Spinal cord (tissue), 9 donors: ENCODE measurements at regions not wholly inside any gene's neighbourhood (a gene's known extent, or its start where the extent isn't known, plus 50 kb on each side); places are given as distances from the start of the nearest gene placed in this dataset.

ENCODE experiments used
- DNase-seq, 6 donors: peaks; one replicate each; pipeline versions ENCODE4 v3.0.0 to v3.0.0-alpha.2; 2013 to 2015; ENCODE audit warnings: low spot score in 6 of 6, low read depth in 4 of 6
- H3K27ac ChIP-seq: one replicate; pipeline ENCODE4 v1.5.1; 2013; ENCODE audit warnings: low read depth, low read length, control low read depth
- H3K27me3 ChIP-seq: one replicate; pipeline ENCODE4 v1.6.1; 2013; ENCODE audit warnings: low read length; ENCODE audit not compliant: control insufficient read depth, insufficient read depth
- H3K36me3 ChIP-seq: one replicate; pipeline ENCODE4 v1.6.1; 2013; ENCODE audit warnings: low read length; ENCODE audit not compliant: control insufficient read depth, insufficient read depth
- H3K4me1 ChIP-seq: one replicate; pipeline ENCODE4 v1.6.1; 2013; ENCODE audit warnings: low read length; ENCODE audit not compliant: control insufficient read depth, insufficient read depth
- H3K4me3 ChIP-seq: one replicate; pipeline ENCODE4 v1.5.1; 2013; ENCODE audit warnings: low read depth, low read length, control low read depth
- H3K9me3 ChIP-seq: one replicate; pipeline ENCODE4 v1.6.1; 2013; ENCODE audit warnings: low read length; ENCODE audit not compliant: control insufficient read depth, insufficient read depth
- WGBS: methylation state at CpG from one replicate; pipeline ENCODE4 v1.1.5; 2013; ENCODE audit warnings: missing lambda C conversion rate; ENCODE audit not compliant: insufficient coverage; 5-methylcytosine and 5-hydroxymethylcytosine counted together
- donor health status: healthy.

GRCh38 chr3:28745436-28745835, 396.8 kb upstream of the AZI2 start:
- no peak for DNase-seq
- Histone ChIP-seq H3K4me3 (no peak overlapping the region), H3K27ac (no peak overlapping the region), H3K9me3 (peaks cover 2% of the 10 kb centered on the region), H3K27me3 (no peaks in the 10 kb centered on the region), H3K36me3 (no peaks in the 10 kb centered on the region), H3K4me1 (no peaks in the 10 kb centered on the region)
- no CpG with 5 or more reads among the region's 4 CpGs for WGBS

- Histone ChIP-seq H3K27me3 (no peaks in the 10 kb centered on the region), H3K4me1 (no peaks in the 10 kb centered on the region), H3K27ac (no peak overlapping the region), H3K36me3 (no peaks in the 10 kb centered on the region), H3K9me3 (peaks cover 7% of the 10 kb centered on the region), H3K4me3 (no peak overlapping the region)
- WGBS, result 90% methylated on average over 2 of the region's 6 CpGs
- peak in 2 of 6 donors; percentile 45 to 63 for DNase-seq
Observed at GRCh38 chr3:28745916-28746617, 397.4 kb upstream of the AZI2 start.

GRCh38 chr3:28746990-28747389, 398.4 kb upstream of the AZI2 start:
- Histone ChIP-seq H3K36me3 (no peaks in the 10 kb centered on the region), H3K27me3 (no peaks in the 10 kb centered on the region), H3K4me3 (no peak overlapping the region), H3K4me1 (no peaks in the 10 kb centered on the region), H3K9me3 (peaks cover 9% of the 10 kb centered on the region), H3K27ac (no peak overlapping the region)
- DNase-seq, result no peak
- 91% methylated on average over 1 of the region's 2 CpGs for WGBS

- Histone ChIP-seq H3K27me3 (no peaks in the 10 kb centered on the region), H3K9me3 (peaks cover 9% of the 10 kb centered on the region), H3K4me1 (no peaks in the 10 kb centered on the region), H3K4me3 (no peak overlapping the region), H3K27ac (no peak overlapping the region), H3K36me3 (no peaks in the 10 kb centered on the region)
- 100% methylated on average over 1 of the region's 2 CpGs for WGBS
- DNase-seq, result no peak
Observed at GRCh38 chr3:28751864-28752263, 403.2 kb upstream of the AZI2 start.

GRCh38 chr3:28752290-28752689, 403.7 kb upstream of the AZI2 start:
- 80% methylated on average over 1 of the region's 1 CpG for WGBS

GRCh38 chr3:28756056-28756455, 407.4 kb upstream of the AZI2 start:
- no CpG with 5 or more reads among the region's 1 CpG for WGBS
- no peaks in the 10 kb centered on the region for H3K4me1 ChIP-seq
- no peaks in the 10 kb centered on the region for H3K36me3 ChIP-seq
- no peaks in the 10 kb centered on the region for H3K27me3 ChIP-seq
- H3K4me3 ChIP-seq, result no peak overlapping the region
- H3K27ac ChIP-seq, result no peak overlapping the region
- peaks cover 2% of the 10 kb centered on the region for H3K9me3 ChIP-seq
- DNase-seq, result peak in 1 of 6 donors; percentile 64

More at GRCh38 chr3:28752290-28752689, 403.7 kb upstream of the AZI2 start:
- Histone ChIP-seq H3K4me3 (no peak overlapping the region), H3K36me3 (no peaks in the 10 kb centered on the region), H3K27ac (no peak overlapping the region), H3K4me1 (no peaks in the 10 kb centered on the region), H3K9me3 (peaks cover 9% of the 10 kb centered on the region), H3K27me3 (no peaks in the 10 kb centered on the region)
- no peak for DNase-seq

GRCh38 chr3:28758115-28758514, 409.5 kb upstream of the AZI2 start:
- H3K36me3 ChIP-seq, result no peaks in the 10 kb centered on the region
- no peaks in the 10 kb centered on the region for H3K27me3 ChIP-seq
- H3K9me3 ChIP-seq, result no peaks in the 10 kb centered on the region
- no peak for DNase-seq
- H3K4me1 ChIP-seq, result no peaks in the 10 kb centered on the region
- no peak overlapping the region for H3K27ac ChIP-seq
- H3K4me3 ChIP-seq, result no peak overlapping the region

GRCh38 chr3:28761375-28761774, 412.8 kb upstream of the AZI2 start:
- H3K4me1 ChIP-seq, result no peaks in the 10 kb centered on the region
- no peaks in the 10 kb centered on the region for H3K36me3 ChIP-seq
- WGBS, result no CpG with 5 or more reads among the region's 1 CpG
- no peaks in the 10 kb centered on the region for H3K9me3 ChIP-seq
- no peak overlapping the region for H3K4me3 ChIP-seq
- H3K27me3 ChIP-seq, result no peaks in the 10 kb centered on the region
- no peak overlapping the region for H3K27ac ChIP-seq
- no peak for DNase-seq

GRCh38 chr3:28765194-28765593, 416.6 kb upstream of the AZI2 start:
- Histone ChIP-seq H3K27me3 (no peaks in the 10 kb centered on the region), H3K27ac (no peak overlapping the region), H3K36me3 (no peaks in the 10 kb centered on the region), H3K9me3 (peaks cover 3% of the 10 kb centered on the region), H3K4me1 (no peaks in the 10 kb centered on the region), H3K4me3 (no peak overlapping the region)
- WGBS, result no CpG with 5 or more reads among the region's 1 CpG
- DNase-seq, result no peak

GRCh38 chr3:28768439-28768838, 419.8 kb upstream of the AZI2 start:
- no peak overlapping the region for H3K4me3 ChIP-seq
- no peaks in the 10 kb centered on the region for H3K4me1 ChIP-seq
- peaks cover 8% of the 10 kb centered on the region for H3K9me3 ChIP-seq
- H3K27ac ChIP-seq, result no peak overlapping the region
- no peaks in the 10 kb centered on the region for H3K27me3 ChIP-seq
- WGBS, result 100% methylated on average over 1 of the region's 1 CpG
- H3K36me3 ChIP-seq, result no peaks in the 10 kb centered on the region
- no peak for DNase-seq
